Skeletal muscle tissue (tissue), 3 donors: ENCODE measurements at regions not wholly inside any gene's neighbourhood (a gene's known extent, or its start where the extent isn't known, plus 50 kb on each side); places are given as distances from the start of the nearest gene placed in this dataset.
"Not testable (repeated sequence)": the region's sequence is repeated elsewhere in the genome, so short reads cannot be mapped to it uniquely, and the experiment has no call there.

Source experiments
- H3K27ac ChIP-seq: one replicate; pipeline ENCODE4 v1.7.0; 2013; ENCODE audit warnings: mild to moderate bottlenecking, low read depth, low read length, inconsistent platforms
- H3K27me3 ChIP-seq, 3 donors: one replicate each; pipeline ENCODE4 v1.7.0; 2013; ENCODE audit warnings: low read length in 3 of 3; ENCODE audit not compliant: control insufficient read depth in 3 of 3, insufficient read depth in 3 of 3
- H3K36me3 ChIP-seq, 3 donors: one replicate each; pipeline ENCODE4 v1.7.0; 2013; ENCODE audit warnings: low read length in 3 of 3; ENCODE audit not compliant: control insufficient read depth in 3 of 3, insufficient read depth in 3 of 3
- H3K4me1 ChIP-seq, 3 donors: one replicate each; pipeline ENCODE4 v1.7.0; 2013; ENCODE audit warnings: low read length in 3 of 3, mild to moderate bottlenecking in 3 of 3; ENCODE audit not compliant: control insufficient read depth in 3 of 3, insufficient read depth in 3 of 3
- H3K4me3 ChIP-seq, 3 donors: one replicate each; pipeline ENCODE4 v1.7.0; 2013; ENCODE audit warnings: low read length in 3 of 3
- H3K9ac ChIP-seq, 3 donors: one replicate each; pipeline ENCODE4 v1.7.0; 2013; ENCODE audit warnings: low read length in 3 of 3, mild to moderate bottlenecking in 3 of 3, moderate library complexity in 2 of 3, low read depth in 1 of 3
- H3K9me3 ChIP-seq, 3 donors: one replicate each; pipeline ENCODE4 v1.7.0; 2013; ENCODE audit warnings: low read length in 3 of 3; ENCODE audit not compliant: control insufficient read depth in 3 of 3
- donor health status: Osteomylitis.

DNA sequence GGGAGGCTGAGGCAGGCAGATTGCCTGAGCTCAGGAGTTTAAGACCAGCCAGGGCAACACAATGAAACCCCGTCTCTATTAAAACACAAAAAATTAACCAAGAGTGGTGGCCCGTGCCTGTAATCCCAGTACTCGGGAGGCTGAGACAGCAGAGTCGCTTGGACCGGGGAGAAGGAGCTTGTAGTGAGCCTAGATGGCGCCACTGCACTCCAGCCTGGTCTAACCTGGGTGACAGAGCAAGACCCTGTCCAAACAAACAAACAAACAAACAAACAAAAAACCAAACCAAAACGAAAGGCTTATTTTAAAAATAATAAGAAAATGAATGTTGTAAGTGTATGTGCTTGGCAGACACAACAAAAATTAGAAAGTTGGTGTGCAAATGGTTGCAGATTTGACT, 536.3 kb upstream of the PTPRD start:
- Histone ChIP-seq H3K4me1 (no peaks in the 10 kb centered on the region), H3K4me3 (no peak overlapping the region), H3K9ac (no peak overlapping the region), H3K27me3 (no peaks in the 10 kb centered on the region), H3K9me3 (no peaks in the 10 kb centered on the region), H3K27ac (no peak overlapping the region), H3K36me3 (no peaks in the 10 kb centered on the region)

DNA sequence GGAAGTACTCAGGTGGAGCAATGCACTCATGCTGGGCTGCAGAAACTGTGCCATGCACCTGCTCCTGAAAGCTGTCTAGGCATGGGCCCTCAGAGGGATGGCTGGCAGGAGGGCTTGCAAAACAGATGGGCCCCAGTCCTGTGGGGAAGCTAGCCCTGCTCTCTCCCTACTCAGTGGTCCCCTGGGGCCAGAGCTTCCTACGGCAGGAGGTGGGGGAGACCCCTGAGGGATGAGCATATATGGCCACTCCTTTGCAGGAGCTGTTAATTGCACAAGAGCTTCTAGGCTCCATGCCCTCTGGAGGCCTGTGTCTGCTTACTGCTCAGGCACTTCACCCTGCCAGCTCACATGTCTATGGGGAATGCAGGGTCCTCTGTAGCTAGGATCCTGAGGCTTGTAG, 545.3 kb upstream of the PTPRD start:
- Histone ChIP-seq H3K9ac (no peak overlapping the region), H3K36me3 (no peaks in the 10 kb centered on the region), H3K4me3 (no peak overlapping the region), H3K9me3 (peaks cover 0 to 2% (median 0%) of the 10 kb centered on the region in 3 donors), H3K4me1 (no peaks in the 10 kb centered on the region), H3K27me3 (no peaks in the 10 kb centered on the region), H3K27ac (no peak overlapping the region)

DNA sequence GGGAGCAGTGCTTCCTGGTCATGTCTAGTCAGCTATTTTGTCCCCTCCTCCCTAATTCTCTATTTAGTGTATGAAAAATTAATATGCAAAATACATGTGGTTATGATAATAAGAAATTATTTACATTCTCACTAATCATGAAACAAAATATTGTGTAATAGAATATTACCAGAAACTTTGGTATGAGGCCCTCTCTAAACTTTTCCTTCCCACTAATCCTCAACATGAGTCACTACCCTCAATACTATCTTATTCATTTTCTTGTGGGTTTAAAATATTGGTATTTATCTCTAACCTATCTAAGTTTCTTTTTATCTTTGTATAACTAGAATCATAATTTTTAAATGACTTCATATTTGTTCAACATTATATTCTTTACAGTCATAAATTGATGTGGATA, 545.9 kb upstream of the PTPRD start:
- H3K27me3 ChIP-seq = no peaks in the 10 kb centered on the region
- no peaks in the 10 kb centered on the region for H3K36me3 ChIP-seq
- H3K4me3 ChIP-seq = no peak overlapping the region
- H3K9ac ChIP-seq = no peak overlapping the region
- no peak overlapping the region for H3K27ac ChIP-seq
- no peaks in the 10 kb centered on the region for H3K4me1 ChIP-seq
- H3K9me3 ChIP-seq = peaks cover 0 to 4% (median 0%) of the 10 kb centered on the region in 3 donors

DNA sequence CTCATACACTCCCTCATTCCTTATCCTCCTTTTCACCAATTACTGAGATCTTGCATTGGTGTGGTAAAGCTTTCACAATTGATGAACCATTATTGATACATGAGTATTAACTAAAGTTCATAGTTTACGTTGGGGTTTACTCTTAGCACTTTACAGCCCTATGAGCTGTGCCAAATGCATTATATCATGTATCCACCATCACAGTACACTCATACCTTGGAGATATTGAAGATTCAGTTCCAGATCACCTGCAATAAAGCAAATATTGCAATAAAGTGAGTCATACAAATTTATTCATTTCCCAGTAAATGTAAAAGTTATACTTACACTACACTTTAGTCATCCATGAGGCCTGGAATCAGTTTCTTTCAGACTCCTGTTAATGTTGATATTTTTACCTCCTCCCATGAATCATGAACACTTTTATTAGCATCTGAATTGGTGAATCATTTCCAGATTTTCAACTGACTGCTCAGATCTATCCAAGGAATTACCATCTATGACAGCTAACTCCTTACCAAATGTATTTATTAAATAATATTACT, 546.6 kb upstream of the PTPRD start:
- Histone ChIP-seq H3K4me1 (no peaks in the 10 kb centered on the region), H3K27me3 (no peaks in the 10 kb centered on the region), H3K9me3 (peaks cover 0 to 4% (median 0%) of the 10 kb centered on the region in 3 donors)

DNA sequence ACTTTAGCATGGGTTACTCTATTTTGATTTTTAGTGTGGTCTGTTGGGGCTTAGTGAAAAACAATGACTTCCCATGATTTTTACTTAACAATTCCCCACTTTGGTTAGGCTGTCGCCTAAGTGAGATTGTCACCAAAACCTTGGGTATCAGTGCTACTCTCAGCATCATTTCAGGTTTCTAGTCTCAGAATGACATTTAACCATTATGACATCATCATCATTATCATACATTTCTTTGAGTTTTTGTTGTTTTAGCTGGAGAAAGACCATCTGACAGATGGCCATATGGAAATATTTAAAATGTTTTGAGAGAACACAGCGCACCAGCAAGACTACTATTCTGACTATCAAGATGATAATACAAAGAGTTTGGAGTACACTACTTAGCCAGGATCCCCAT, 551.0 kb upstream of the PTPRD start:
- Histone ChIP-seq H3K4me1 (no peaks in the 10 kb centered on the region), H3K9ac (no peak overlapping the region), H3K4me3 (no peak overlapping the region), H3K27ac (no peak overlapping the region), H3K9me3 (peaks cover 0 to 4% (median 0%) of the 10 kb centered on the region in 3 donors), H3K36me3 (no peaks in the 10 kb centered on the region), H3K27me3 (no peaks in the 10 kb centered on the region)

More for the DNA sequence above, 546.6 kb upstream of the PTPRD start:
- Histone ChIP-seq H3K9ac (no peak overlapping the region), H3K27ac (no peak overlapping the region), H3K36me3 (no peaks in the 10 kb centered on the region), H3K4me3 (no peak overlapping the region)

DNA sequence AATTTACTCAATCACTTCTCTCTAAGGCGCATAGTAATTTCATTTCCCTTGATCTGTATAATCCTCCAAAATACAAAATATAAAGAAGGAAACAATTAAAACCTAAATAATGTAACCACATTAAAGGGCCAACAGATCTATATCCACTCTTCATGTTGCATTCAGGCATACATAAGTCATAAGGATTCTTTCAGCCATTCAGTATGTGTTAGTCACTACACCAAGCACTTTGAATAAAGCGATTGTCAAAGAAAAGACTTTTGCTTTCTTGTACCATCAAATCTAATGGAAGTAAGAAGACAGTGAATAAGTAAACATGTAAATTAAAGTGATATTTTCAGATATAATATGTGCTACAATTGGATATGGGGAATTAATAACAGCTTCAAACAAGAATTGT, 569.2 kb upstream of the PTPRD start:
- Histone ChIP-seq H3K27me3 (no peaks in the 10 kb centered on the region), H3K4me1 (no peaks in the 10 kb centered on the region), H3K27ac (no peak overlapping the region), H3K36me3 (no peaks in the 10 kb centered on the region), H3K4me3 (no peak overlapping the region), H3K9ac (no peak overlapping the region), H3K9me3 (no peaks in the 10 kb centered on the region)

DNA sequence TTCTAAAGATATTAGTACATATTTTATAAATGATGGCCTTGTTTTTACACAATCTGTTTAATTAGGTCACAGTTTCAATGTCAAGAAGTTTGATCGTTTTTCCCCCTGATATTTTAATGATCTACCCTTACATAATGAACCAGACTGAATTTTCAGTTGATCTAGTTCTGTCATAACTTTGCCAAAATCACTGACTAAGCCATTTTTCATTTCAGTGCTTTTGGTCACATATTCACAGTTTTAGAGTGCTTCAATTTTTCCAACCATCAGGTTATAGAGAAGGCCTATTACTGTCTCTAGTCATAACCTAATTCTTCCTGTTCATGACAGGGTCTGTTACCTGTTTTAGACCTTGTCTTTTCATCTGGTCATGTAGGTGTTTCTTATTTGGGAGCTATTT, 577.9 kb upstream of the PTPRD start:
- no peak overlapping the region for H3K27ac ChIP-seq
- no peaks in the 10 kb centered on the region for H3K36me3 ChIP-seq
- peaks cover 0 to 3% (median 0%) of the 10 kb centered on the region in 3 donors for H3K9me3 ChIP-seq
- no peak overlapping the region for H3K9ac ChIP-seq
- H3K4me3 ChIP-seq = no peak overlapping the region
- no peaks in the 10 kb centered on the region for H3K4me1 ChIP-seq
- H3K27me3 ChIP-seq = no peaks in the 10 kb centered on the region

DNA sequence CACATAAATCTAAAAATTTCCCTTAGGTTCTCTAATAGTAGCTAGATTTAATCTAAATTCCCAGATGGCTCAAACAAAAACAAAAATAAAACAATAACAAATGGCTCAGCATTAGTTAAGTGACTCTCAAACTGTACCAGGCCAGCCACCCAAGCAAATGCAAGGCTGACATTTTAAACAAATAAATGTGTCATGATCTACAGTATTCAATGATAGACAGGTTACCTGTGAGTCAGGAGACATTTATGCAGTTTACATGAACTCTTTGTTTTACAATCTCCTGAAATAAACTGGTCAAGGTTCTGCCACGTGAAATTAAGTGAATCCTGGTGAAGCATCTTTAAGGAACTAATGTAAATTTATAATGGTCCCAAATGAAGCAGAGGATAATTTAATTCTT, 580.2 kb upstream of the PTPRD start:
- no peak overlapping the region for H3K9ac ChIP-seq
- no peak overlapping the region for H3K4me3 ChIP-seq
- no peaks in the 10 kb centered on the region for H3K36me3 ChIP-seq
- peaks cover 0 to 3% (median 0%) of the 10 kb centered on the region in 3 donors for H3K9me3 ChIP-seq
- no peaks in the 10 kb centered on the region for H3K4me1 ChIP-seq
- H3K27me3 ChIP-seq = no peaks in the 10 kb centered on the region
- H3K27ac ChIP-seq = no peak overlapping the region

DNA sequence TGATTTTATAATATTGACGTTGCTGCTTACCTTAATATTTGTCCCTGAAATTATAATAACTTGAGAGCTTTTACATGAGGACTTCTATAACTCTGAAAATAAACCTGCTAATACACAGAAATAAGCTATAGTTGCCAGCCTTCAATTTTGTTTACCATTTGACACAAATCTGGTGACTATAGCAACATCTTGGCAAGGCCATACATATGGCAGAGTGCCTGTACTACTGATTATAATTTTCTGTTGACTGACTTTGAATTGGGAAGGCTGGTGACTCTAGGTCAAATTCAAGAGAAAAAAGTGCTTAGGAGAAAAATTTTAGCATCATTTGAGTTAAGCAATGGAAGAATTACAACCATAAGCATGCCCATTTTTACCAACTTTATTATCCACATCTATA, 581.4 kb upstream of the PTPRD start:
- Histone ChIP-seq H3K9me3 (no peaks in the 10 kb centered on the region), H3K4me1 (no peaks in the 10 kb centered on the region), H3K36me3 (no peaks in the 10 kb centered on the region), H3K4me3 (no peak overlapping the region), H3K27me3 (no peaks in the 10 kb centered on the region), H3K9ac (no peak overlapping the region), H3K27ac (no peak overlapping the region)

DNA sequence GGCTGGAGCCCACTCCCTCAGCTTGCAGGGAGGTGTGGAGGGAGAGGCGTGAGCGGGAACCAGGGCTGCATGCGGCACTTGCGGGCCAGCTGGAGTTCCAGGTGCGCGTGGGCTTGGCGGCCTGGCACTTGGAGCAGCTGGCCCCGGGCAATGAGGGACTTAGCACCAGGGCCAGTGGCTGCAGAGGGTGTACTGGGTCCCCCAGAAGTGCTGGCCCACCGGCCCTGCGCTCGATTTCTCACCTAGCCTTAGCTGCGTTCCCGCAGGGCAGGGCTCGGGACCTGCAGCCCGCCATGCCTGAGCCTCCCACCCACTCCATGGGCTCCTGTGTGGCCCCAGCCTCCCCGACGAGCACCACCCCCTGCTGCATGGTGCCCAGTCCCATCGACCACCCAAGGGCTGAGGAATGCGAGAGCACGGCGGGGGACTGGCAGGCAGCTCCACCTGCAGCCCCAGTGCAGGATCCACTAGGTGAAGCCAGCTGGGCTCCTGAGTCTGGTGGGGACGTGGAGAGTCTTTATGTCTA, 584.1 kb upstream of the PTPRD start:
- not testable (repeated sequence) for H3K27me3 ChIP-seq, H3K36me3 ChIP-seq, H3K4me3 ChIP-seq, H3K9ac ChIP-seq, H3K9me3 ChIP-seq, H3K4me1 ChIP-seq, H3K27ac ChIP-seq
